Chondrocyte (in vitro differentiated cells): ENCODE measurements at regions not wholly inside any gene's neighbourhood (a gene's known extent, or its start where the extent isn't known, plus 50 kb on each side); places are given as distances from the start of the nearest gene placed in this dataset.

Experiments used
- DNase-seq: peaks from one replicate; pipeline ENCODE4 v3.0.0; 2021; ENCODE audit warnings: mixed read lengths, low spot score
- H3K27ac Mint-ChIP-seq: one replicate; pipeline ENCODE4 v1.8.0; 2021; ENCODE audit warnings: mild to moderate bottlenecking, moderate library complexity, mixed read lengths; ENCODE audit not compliant: unreplicated experiment
- H3K27me3 Mint-ChIP-seq: 2 replicates; pipeline ENCODE4 v1.8.0; 2021; ENCODE audit warnings: low read depth, mixed read lengths
- H3K36me3 Mint-ChIP-seq: 2 replicates; pipeline ENCODE4 v1.8.0; 2021; ENCODE audit warnings: low read depth, mixed read lengths
- H3K4me1 Mint-ChIP-seq: 2 replicates; pipeline ENCODE4 v1.8.0; 2021; ENCODE audit warnings: low read depth, mild to moderate bottlenecking, mixed read lengths
- H3K4me3 Mint-ChIP-seq: one replicate; pipeline ENCODE4 v1.8.0; 2021; ENCODE audit warnings: mild to moderate bottlenecking, moderate library complexity, mixed read lengths; ENCODE audit not compliant: unreplicated experiment
- H3K9me3 Mint-ChIP-seq: 2 replicates; pipeline ENCODE4 v1.8.0; 2021; ENCODE audit warnings: low read depth, mixed read lengths
- CTCF ChIP-seq: fragments of 200-600 bp; sonication (generic); IDR thresholded peaks from 2 replicates; pipeline ENCODE4 v1.5.0; 2021; ENCODE audit warnings: antibody characterized with exemption, mild to moderate bottlenecking, moderate library complexity

DNA sequence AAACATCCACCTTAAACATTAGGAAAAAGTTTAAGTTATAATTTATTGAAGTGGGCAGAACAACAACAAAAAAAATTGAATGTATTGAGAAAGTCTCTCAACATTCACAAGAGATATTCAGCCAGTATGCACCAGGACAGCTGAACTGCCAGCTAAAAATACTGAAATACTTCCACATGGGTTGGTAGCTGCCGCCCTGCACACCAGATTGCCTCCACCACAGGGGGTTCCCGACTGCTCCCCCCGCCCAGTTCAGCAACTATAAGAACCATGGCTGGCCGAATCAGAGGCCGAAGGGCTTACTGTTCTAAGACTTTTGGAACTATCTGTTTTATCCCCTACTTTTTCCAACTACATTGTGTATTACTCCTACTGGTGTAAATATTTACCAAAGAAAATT is 150.0 kb upstream of the LRP1B start:
- Mint-ChIP-seq H3K9me3 (peaks cover 7% of the 10 kb centered on the region), H3K27ac (no peak overlapping the region), H3K4me1 (no peaks in the 10 kb centered on the region), H3K4me3 (no peak overlapping the region), H3K27me3 (no peaks in the 10 kb centered on the region), H3K36me3 (no peaks in the 10 kb centered on the region)
- TF ChIP-seq CTCF: no peak
- no peak for DNase-seq

DNA sequence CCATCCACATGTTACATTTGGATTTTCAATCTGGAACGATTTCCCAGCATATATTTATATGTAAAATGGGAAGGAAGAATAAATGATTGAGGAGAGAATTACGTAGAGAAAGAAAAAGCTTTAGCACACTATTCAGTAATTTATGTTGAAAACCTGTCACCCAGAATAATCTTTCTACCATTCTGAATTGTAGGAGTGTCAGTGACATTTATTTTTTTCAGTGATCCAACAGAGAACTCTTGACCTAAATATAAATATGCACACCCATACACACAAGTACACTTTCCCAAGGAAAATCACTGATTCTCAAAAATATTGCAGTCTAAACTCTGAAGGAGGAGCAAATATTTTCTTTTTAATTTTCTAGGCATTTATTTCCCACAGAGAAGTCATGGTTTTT is 140.2 kb upstream of the LRP1B start:
- Mint-ChIP-seq H3K27me3 (peaks cover 1% of the 10 kb centered on the region), H3K4me3 (no peak overlapping the region), H3K9me3 (peaks cover 8% of the 10 kb centered on the region), H3K36me3 (peaks cover 2% of the 10 kb centered on the region), H3K27ac (no peak overlapping the region), H3K4me1 (no peaks in the 10 kb centered on the region)
- no peak for DNase-seq
- no peak for TF ChIP-seq CTCF

DNA sequence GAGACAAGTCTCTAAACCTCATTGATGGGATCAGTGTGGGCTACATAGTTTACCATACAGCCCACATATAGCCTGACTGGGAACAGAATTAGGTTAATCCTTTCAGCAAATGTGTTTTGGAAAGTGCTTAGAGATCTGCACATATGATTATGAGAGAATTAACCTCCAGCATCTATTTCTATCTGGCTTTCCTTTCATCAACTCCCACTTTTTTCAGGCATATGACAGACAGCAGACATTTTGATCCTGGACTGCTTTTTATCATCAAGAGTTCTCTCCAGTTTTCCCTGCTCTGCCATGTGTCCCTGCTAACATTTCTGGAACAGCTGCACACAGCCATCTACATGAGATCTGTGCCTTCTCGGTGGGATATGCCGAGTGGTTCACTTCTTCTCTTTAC is 139.5 kb upstream of the LRP1B start:
- Mint-ChIP-seq H3K27ac (no peak overlapping the region), H3K9me3 (peaks cover 8% of the 10 kb centered on the region), H3K27me3 (peaks cover 1% of the 10 kb centered on the region), H3K4me1 (no peaks in the 10 kb centered on the region), H3K36me3 (peaks cover 2% of the 10 kb centered on the region), H3K4me3 (no peak overlapping the region)
- no peak for DNase-seq
- TF ChIP-seq CTCF: no peak

GRCh38 chr2:142259356-142259755 is 128.5 kb upstream of the LRP1B start:
- H3K4me1 Mint-ChIP-seq: no peaks in the 10 kb centered on the region
- no peak for DNase-seq
- peaks cover 28% of the 10 kb centered on the region for H3K9me3 Mint-ChIP-seq
- H3K36me3 Mint-ChIP-seq: no peaks in the 10 kb centered on the region
- H3K27me3 Mint-ChIP-seq: no peaks in the 10 kb centered on the region
- no peak overlapping the region for H3K27ac Mint-ChIP-seq
- TF ChIP-seq CTCF: no peak
- H3K4me3 Mint-ChIP-seq: no peak overlapping the region

DNA sequence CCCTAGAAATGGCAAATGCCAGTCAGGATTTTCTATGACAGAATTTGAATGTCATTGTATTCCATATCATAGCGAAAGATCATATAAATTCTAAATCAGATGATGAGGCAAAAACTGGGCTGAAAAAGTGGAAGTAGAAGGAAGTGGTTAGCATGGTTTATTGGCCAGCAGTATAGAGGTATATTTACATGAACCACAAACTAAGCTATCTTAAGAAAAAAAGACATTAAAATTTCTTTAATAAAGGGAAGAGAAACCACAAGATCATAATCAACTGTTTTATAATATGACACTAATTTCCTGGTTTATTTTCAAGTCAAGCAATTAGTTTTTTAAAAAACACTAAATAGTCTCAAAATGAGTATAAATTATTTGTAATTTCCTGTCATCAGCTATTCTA is 123.2 kb upstream of the LRP1B start:
- no peak for TF ChIP-seq CTCF
- Mint-ChIP-seq H3K27me3 (no peaks in the 10 kb centered on the region), H3K36me3 (no peaks in the 10 kb centered on the region), H3K4me3 (no peak overlapping the region), H3K27ac (no peak overlapping the region), H3K4me1 (no peaks in the 10 kb centered on the region), H3K9me3 (peaks cover 22% of the 10 kb centered on the region)
- no peak for DNase-seq
